B cell (primary cell): ENCODE measurements at regions not wholly inside any gene's neighbourhood (a gene's known extent, or its start where the extent isn't known, plus 50 kb on each side); places are given as distances from the start of the nearest gene placed in this dataset.

Source experiments
- ATAC-seq: fragments of 200-7000 bp; cut with Tn5 transposase; one replicate; pipeline ENCODE4 v1.10.0; 2021; ENCODE audit warnings: low read depth, mild to moderate bottlenecking, moderate number of reproducible peaks, moderate library complexity
- CTCF ChIA-PET: fragments of 350-600 bp; sonication (Branson Sonifier 250); formaldehyde crosslinking; loops from one replicate; lab custom pipeline; 2021; ENCODE audit warnings: antibody characterized with exemption, inconsistent platforms; lab: Charles Lee
- POLR2A ChIA-PET: fragments of 350-600 bp; sonication (Branson Sonifier 250); formaldehyde crosslinking; loops from one replicate; lab custom pipeline; 2021; ENCODE audit warnings: antibody characterized with exemption; lab: Charles Lee
- DNase-seq: peaks from one replicate; pipeline ENCODE4 v3.0.0; 2013
- H2AFZ ChIP-seq: 2 replicates; pipeline ENCODE4 v1.6.1; 2012; ENCODE audit warnings: mild to moderate bottlenecking, low read depth, low read length; ENCODE audit not compliant: insufficient read depth, poor library complexity, severe bottlenecking
- H3K27ac ChIP-seq, 2 donors: 1 replicate in 1 of 2; 2 replicates in 1 of 2; pipeline ENCODE4 v1.5.1; 2012 to 2013; ENCODE audit warnings: low read length in 2 of 2, mild to moderate bottlenecking in 2 of 2, moderate library complexity in 1 of 2
- H3K27me3 ChIP-seq, 4 experiments: fragments of 200-600 bp in 1 of 4; sonication (generic) in 1 of 4; replicated peaks in 1 of 4; 1 replicate in 2 of 4; 2 replicates in 2 of 4; pipeline versions ENCODE4 v1.6.1 to v1.7.0; 2013 to 2016; ENCODE audit warnings: low read length in 3 of 4, mild to moderate bottlenecking in 2 of 4, mixed read lengths in 1 of 4, moderate library complexity in 1 of 4; ENCODE audit not compliant: insufficient read depth in 4 of 4, control insufficient read depth in 3 of 4; ENCODE audit errors: control extremely low read depth in 1 of 4
- H3K36me3 ChIP-seq, 2 experiments: replicated peaks in 1 of 2; 1 replicate in 1 of 2; 2 replicates in 1 of 2; pipeline versions ENCODE4 v1.6.1 to v1.7.1; 2013; ENCODE audit warnings: low read length in 1 of 2; ENCODE audit not compliant: insufficient read depth in 2 of 2, control insufficient read depth in 1 of 2; ENCODE audit errors: control extremely low read depth in 1 of 2, extremely low read depth in 1 of 2
- H3K4me1 ChIP-seq, 2 donors: fragments of 200-600 bp in 1 of 2; sonication (generic) in 1 of 2; 1 replicate in 1 of 2; 2 replicates in 1 of 2; pipeline versions ENCODE4 v1.5.1 to v1.6.1; 2013 to 2017; ENCODE audit warnings: low read length in 2 of 2; ENCODE audit not compliant: control insufficient read depth in 2 of 2, insufficient read depth in 2 of 2
- H3K4me2 ChIP-seq: replicated peaks from 2 replicates; pipeline ENCODE3; 2012; ENCODE audit warnings: mild to moderate bottlenecking, low read depth, low read length; ENCODE audit not compliant: poor library complexity, severe bottlenecking
- H3K4me3 ChIP-seq, 5 experiments: fragments of 200-600 bp in 1 of 5; sonication (generic) in 1 of 5; 1 replicate in 3 of 5; 2 replicates in 2 of 5; pipeline versions ENCODE4 v1.5.1 to v1.7.0; 2011 to 2016; ENCODE audit warnings: low read length in 4 of 5, mild to moderate bottlenecking in 4 of 5, low read depth in 2 of 5, control low read depth in 1 of 5, moderate library complexity in 1 of 5; ENCODE audit not compliant: insufficient read depth in 1 of 5; ENCODE audit errors: control extremely low read depth in 1 of 5, extremely low read depth in 1 of 5
- H3K79me2 ChIP-seq: fragments of 200-600 bp; sonication (generic); one replicate; pipeline ENCODE4 v1.6.0; 2016; ENCODE audit warnings: low read length; ENCODE audit not compliant: control insufficient read depth, insufficient read depth
- H3K9ac ChIP-seq: fragments of 200-600 bp; sonication (generic); 2 replicates; pipeline ENCODE4 v1.6.1; 2017; ENCODE audit warnings: mild to moderate bottlenecking, low read length, moderate library complexity
- H3K9me3 ChIP-seq, 3 donors: one replicate each; pipeline versions ENCODE4 v1.6.1 to v1.7.1; 2013; ENCODE audit warnings: low read length in 2 of 3; ENCODE audit not compliant: control insufficient read depth in 2 of 3, insufficient read depth in 1 of 3; ENCODE audit errors: control extremely low read depth in 1 of 3
- H4K20me1 ChIP-seq: 2 replicates; pipeline ENCODE4 v1.6.0; 2012; ENCODE audit warnings: mild to moderate bottlenecking, low read length; ENCODE audit not compliant: insufficient read depth, control insufficient read depth, poor library complexity, severe bottlenecking
- H3K27ac Mint-ChIP-seq: one replicate; pipeline ENCODE4 v1.8.0; 2021; ENCODE audit warnings: mixed read lengths
- H3K27me3 Mint-ChIP-seq: one replicate; pipeline ENCODE4 v1.8.0; 2021; ENCODE audit warnings: mixed read lengths
- H3K4me1 Mint-ChIP-seq: one replicate; pipeline ENCODE4 v1.8.0; 2021; ENCODE audit warnings: mixed read lengths
- H3K4me3 Mint-ChIP-seq: one replicate; pipeline ENCODE4 v1.8.0; 2021; ENCODE audit warnings: mixed read lengths
- H3K9me3 Mint-ChIP-seq: one replicate; pipeline ENCODE4 v1.8.0; 2022; ENCODE audit warnings: mixed read lengths; ENCODE audit not compliant: insufficient read depth
- EZH2 ChIP-seq: IDR thresholded peaks from 2 replicates; pipeline ENCODE4 v1.6.1; 2012; ENCODE audit warnings: borderline replicate concordance, low read depth, mild to moderate bottlenecking, moderate library complexity, low read length; ENCODE audit not compliant: insufficient read depth, poor library complexity, severe bottlenecking
- WGBS: methylation state at CpG from one replicate; pipeline ENCODE4 v1.1.5; 2013; ENCODE audit warnings: missing lambda C conversion rate; ENCODE audit not compliant: insufficient coverage; 5-methylcytosine and 5-hydroxymethylcytosine counted together
- intact Hi-C: fragments of 100-400 bp; cut with micrococcal nuclease; formaldehyde crosslinking; loops from one replicate; pipeline ENCODE4 v1.10.0; 2022
- TF ChIP-seq, protein P1 (sequence below): fragments of 200-600 bp; IDR thresholded peaks from one replicate; pipeline ENCODE4 v1.8.0; 2022; ENCODE audit warnings: antibody characterized with exemption, mild to moderate bottlenecking

DNA sequence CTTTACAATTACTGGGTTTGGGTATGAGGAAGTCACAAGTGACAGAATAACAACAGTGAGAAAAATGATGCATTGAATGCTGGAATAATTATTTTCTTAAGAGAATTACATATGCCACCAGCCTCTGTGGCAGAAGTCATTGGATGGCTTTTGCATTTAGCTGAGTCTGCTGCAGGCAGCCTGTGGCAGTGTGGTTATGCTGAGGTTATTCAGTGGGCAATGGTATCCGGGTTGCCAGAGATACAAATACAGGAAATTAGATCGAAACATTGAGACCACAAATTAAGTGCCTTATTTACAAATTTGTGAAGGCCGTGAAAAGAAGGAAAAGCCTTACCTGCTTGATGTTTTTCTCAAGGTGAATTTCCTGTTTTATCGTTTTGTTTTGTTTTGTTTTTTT, 1050.0 kb downstream of the GALC start:
- no peak overlapping the region for H3K4me3 ChIP-seq
- intact Hi-C loops: no loop called here
- no peaks in the 10 kb centered on the region for H3K79me2 ChIP-seq
- no peak overlapping the region for H3K9ac ChIP-seq
- no peaks in the 10 kb centered on the region for H3K9me3 ChIP-seq
- H3K36me3 ChIP-seq: no peaks in the 10 kb centered on the region
- Mint-ChIP-seq H3K9me3 (peaks cover 8% of the 10 kb centered on the region), H3K4me1 (no peaks in the 10 kb centered on the region), H3K27me3 (no peaks in the 10 kb centered on the region), H3K27ac (no peak overlapping the region), H3K4me3 (no peak overlapping the region)
- H3K4me1 ChIP-seq: no peaks in the 10 kb centered on the region
- ChIA-PET POLR2A (no interaction called here), CTCF (no interaction called here)
- H3K27me3 ChIP-seq: no peaks in the 10 kb centered on the region
- TF ChIP-seq, protein P1, sequence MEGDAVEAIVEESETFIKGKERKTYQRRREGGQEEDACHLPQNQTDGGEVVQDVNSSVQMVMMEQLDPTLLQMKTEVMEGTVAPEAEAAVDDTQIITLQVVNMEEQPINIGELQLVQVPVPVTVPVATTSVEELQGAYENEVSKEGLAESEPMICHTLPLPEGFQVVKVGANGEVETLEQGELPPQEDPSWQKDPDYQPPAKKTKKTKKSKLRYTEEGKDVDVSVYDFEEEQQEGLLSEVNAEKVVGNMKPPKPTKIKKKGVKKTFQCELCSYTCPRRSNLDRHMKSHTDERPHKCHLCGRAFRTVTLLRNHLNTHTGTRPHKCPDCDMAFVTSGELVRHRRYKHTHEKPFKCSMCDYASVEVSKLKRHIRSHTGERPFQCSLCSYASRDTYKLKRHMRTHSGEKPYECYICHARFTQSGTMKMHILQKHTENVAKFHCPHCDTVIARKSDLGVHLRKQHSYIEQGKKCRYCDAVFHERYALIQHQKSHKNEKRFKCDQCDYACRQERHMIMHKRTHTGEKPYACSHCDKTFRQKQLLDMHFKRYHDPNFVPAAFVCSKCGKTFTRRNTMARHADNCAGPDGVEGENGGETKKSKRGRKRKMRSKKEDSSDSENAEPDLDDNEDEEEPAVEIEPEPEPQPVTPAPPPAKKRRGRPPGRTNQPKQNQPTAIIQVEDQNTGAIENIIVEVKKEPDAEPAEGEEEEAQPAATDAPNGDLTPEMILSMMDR: no peak
- no peak for TF ChIP-seq EZH2
- H4K20me1 ChIP-seq: no peaks in the 10 kb centered on the region
- 20% methylated on average over 2 of the region's 4 CpGs for WGBS
- no peak overlapping the region for H2AFZ ChIP-seq
- no peak for ATAC-seq
- DNase-seq: no peak
- no peak overlapping the region for H3K27ac ChIP-seq
- no peak overlapping the region for H3K4me2 ChIP-seq

DNA sequence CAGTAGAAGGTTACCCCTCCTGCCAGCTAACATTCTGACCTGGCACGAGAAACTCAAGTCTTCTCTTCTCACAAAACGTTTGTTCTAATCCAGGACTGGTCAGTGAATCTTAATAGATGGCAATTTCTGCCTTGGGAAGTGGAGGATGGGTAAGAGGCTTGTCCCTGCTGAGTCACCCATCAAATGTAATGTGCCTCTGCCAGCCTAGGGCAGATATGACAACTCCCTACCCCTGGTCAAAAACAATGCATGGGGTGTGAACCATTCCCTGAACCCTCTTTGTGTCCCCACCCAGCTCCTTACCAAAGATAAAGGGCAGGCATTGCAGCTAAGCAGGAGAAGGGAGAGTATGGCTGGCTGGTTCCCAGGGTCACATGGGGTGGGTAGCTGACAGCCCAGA, 1052.9 kb downstream of the GALC start:
- TF ChIP-seq EZH2: no peak
- TF ChIP-seq, protein P1: no peak

More for the DNA sequence above, 1052.9 kb downstream of the GALC start:
- Histone ChIP-seq H3K27ac (no peak overlapping the region), H3K36me3 (no peaks in the 10 kb centered on the region), H3K27me3 (no peaks in the 10 kb centered on the region), H3K4me1 (no peaks in the 10 kb centered on the region), H3K79me2 (no peaks in the 10 kb centered on the region), H4K20me1 (no peaks in the 10 kb centered on the region), H3K9me3 (no peaks in the 10 kb centered on the region), H3K4me3 (no peak overlapping the region), H3K9ac (no peak overlapping the region), H2AFZ (no peak overlapping the region), H3K4me2 (no peak overlapping the region)
- ATAC-seq: no peak
- H3K9me3 Mint-ChIP-seq: peaks cover 8% of the 10 kb centered on the region
- no peak overlapping the region for H3K4me3 Mint-ChIP-seq
- no peaks in the 10 kb centered on the region for H3K4me1 Mint-ChIP-seq
- no CpG with 5 or more reads among the region's 2 CpGs for WGBS
- CTCF ChIA-PET: no interaction called here
- POLR2A ChIA-PET: no interaction called here
- intact Hi-C loops: no loop called here
- no peaks in the 10 kb centered on the region for H3K27me3 Mint-ChIP-seq
- no peak for DNase-seq
- no peak overlapping the region for H3K27ac Mint-ChIP-seq
